ENCODE measurements at regions not wholly inside any gene's neighbourhood (a gene's known extent, or its start where the extent isn't known, plus 50 kb on each side); places are given as distances from the start of the nearest gene placed in this dataset.

- DNase-seq (ENCODE audit: low spot score), result no peak
Observed at GRCh38 chr11:10926801-10927211, 69.0 kb upstream of the ZBED5 start.

DNA sequence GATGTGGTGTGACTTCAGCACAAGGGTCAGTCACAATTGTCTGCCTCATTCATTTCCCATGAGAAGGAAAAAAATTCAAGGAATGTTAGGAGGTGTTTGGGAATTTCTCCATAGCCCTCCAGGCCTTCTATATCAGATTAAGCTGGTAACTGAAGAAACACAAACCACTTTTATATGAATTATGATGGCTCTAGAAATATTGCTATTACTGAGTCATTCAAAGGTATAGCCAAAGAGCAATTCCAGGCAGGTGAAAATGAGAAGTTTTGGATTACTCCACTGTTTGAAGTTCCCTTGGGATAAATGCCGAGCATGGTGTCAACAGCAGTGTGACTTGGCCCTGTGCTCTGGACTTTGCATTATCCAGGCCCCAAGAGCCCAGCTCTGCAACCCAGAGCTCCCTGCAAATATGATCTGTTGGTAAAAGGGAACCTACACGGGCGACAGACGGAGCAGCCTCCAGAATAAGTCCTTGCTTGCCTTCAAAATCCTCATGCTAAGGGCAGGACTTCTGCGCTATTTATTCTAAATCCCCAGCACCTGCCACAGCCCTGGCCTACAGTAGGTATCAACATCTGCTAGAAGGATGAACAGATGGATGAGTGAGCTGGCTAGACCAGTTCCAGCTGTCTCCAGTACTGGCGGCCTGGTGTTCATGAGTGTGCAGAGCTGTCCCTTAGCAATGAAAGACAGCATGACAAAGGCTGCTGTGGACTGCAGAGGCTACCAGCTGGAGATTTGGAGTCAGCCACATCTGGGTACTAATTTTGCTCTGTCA is 67.5 kb upstream of the ZBED5 start:
- DNase-seq (ENCODE audit: low spot score), result no peak

GRCh38 chr11:10923882-10924281 is 66.0 kb upstream of the ZBED5 start:
- DNase-seq (ENCODE audit: low spot score), result no peak

GRCh38 chr11:10922892-10923291 is 65.0 kb upstream of the ZBED5 start:
- no peak for DNase-seq (ENCODE audit: low spot score)

DNA sequence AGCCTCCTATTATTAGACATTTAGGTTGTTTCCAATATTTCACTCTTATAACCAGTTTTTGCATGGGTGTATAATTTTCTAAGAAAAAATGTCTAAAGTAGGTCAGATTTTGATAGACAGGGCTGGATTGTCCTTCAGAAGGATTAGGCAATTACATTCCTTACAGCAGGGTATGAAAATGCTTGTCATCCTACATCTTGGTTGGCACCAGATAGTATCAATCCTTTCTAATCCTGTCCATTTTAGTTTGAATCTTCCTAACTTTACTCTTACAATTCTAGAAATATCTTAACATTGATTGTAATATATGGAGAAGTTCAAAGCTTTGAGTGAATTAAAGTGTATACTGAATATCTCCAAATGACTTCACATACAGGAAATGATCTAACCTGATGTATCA is 63.0 kb upstream of the ZBED5 start:
- no peak for DNase-seq (ENCODE audit: low spot score)

DNA sequence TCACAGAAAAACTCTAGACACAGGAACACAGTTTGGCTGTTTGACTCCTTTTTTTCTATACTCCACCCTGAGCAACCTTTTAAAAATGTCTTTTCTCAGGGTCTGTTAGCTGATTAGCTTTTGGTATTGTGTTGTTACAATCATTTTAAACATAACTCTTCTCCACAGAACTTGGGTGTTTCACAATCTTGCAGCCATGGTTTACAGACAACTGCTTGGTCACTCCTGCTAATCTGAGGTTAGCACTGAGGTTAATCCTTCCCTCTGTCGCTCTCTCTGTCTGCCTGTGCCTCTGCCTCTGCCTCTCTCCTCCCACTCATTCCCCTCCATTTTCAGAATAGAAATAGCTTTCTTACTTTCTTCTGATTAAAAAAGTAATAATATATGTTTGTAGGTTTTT is 62.4 kb upstream of the ZBED5 start:
- DNase-seq (ENCODE audit: low spot score), result no peak

GRCh38 chr11:10918698-10919097 is 60.8 kb upstream of the ZBED5 start:
- no peak for DNase-seq (ENCODE audit: low spot score)

GRCh38 chr11:10918275-10918674 is 60.4 kb upstream of the ZBED5 start:
- no peak for DNase-seq (ENCODE audit: low spot score)

DNA sequence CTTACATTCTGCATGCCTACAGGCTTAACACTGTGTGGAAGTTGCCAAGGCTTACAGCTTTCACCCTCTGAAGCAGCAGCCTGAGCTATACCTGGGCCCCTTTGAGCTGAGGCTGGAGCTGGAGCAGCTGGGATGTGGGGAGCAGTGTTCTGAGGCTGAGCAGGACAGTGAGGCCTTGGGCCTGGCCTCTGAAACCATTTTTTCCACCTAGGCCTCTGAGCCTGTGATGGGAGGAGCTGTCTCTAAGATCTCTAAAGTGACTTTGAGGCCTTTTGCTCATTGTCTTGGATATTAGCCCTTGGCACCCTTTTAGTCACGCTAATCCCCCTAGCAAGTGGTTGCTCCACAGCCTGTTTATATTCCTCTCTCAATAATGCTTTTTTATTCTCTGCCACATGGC is 59.9 kb upstream of the ZBED5 start:
- no peak for DNase-seq (ENCODE audit: low spot score)

- no peak for DNase-seq (ENCODE audit: low spot score)
Observed at GRCh38 chr11:10916665-10917064, 58.8 kb upstream of the ZBED5 start.

DNA sequence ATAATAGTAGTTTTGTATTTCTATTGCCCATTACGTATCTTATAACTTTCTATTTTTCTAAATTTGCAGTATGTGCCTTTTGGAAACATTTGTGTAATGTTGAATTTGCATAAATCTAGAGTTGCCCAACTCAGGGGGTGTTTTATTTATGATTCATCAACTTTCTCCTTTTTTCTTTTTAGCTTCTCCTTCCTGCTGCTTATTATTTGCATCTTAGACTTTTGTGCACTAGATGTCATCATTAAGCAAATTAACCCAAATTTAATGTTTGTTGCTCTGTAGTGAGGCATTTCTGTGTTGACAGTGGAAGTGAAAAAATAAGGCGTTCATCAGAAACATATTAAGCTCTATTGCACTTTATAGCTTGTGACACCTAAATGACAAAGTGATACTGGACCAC is 56.2 kb upstream of the ZBED5 start:
- DNase-seq (ENCODE audit: low spot score), result no peak

GRCh38 chr11:10913075-10913474 is 55.2 kb upstream of the ZBED5 start:
- no peak for DNase-seq (ENCODE audit: low spot score)

- DNase-seq (ENCODE audit: low spot score), result no peak
Observed at GRCh38 chr11:10911907-10912306, 54.1 kb upstream of the ZBED5 start.

DNA sequence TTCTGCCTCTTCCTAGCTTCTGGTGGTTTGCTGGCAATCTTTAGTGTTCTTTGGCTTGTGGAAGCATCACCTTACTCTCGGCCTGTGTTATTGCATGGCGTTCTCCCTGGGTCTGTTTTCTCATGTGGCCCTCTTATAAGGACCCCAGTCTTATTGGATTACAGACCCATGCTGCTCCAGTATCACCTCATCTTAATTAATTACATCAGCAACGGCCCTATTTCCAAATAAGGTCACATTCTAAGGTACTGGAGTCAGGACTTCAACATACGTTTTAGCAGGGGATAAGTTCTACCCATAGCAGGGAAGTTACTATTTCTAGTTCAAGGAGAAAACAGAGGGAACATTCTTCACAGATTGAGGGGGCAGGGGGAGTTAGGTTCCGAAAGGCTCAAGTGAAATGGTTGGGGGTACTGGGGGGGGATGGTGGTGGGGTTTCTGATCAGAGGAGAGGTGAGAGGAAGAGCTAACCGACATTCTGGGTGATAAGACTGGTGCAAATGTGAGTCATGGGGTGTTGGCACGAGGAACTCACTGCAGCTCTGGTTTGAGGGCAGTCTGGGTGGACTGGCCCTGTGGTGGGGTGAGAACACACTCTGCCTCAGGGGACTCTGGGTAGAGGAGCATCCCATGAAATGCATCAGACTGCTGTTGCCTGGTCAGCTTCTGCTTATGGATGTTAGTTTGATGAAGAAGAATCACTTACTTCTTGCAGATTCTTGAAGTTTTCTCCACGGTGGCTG is 51.5 kb upstream of the ZBED5 start:
- no peak for DNase-seq (ENCODE audit: low spot score)

DNA sequence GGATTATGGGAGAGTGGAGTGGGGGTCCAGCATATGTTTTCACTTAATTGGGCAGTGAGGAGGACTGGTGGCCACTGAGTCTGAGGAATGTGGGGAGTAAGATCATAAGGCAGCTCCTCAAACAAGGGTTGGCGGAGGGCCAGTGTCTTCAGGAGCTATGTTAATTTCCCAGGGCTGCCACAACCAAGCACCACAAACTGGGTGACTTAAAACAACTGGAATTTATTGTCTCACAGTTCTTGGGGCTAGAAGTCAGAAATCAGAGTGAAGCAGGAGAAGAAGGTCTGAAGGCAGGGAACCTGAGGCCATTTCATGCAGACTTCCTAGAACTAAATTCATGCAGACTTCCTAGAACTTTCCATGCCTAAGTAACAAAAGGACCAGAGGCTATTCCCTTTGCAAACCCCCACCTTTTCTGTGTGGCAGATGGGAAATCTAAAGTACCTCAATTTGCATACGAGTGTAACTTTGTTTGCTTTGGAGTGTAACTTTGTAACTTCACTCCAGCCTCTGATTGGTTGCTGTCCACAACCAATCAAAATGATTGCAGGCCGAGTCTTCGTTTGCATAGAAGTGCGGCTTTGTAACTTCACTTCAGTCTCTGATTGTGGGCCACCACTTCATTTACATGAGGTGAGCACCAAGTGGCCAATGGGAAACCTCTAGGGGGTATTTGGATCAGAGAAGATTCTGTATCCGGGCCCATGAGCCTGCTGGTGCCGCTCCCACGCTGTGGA is 50.5 kb upstream of the ZBED5 start:
- DNase-seq (ENCODE audit: low spot score), result no peak
